ENCODE measurements at regions not wholly inside any gene's neighbourhood (a gene's known extent, or its start where the extent isn't known, plus 50 kb on each side); places are given as distances from the start of the nearest gene placed in this dataset.
"Not testable (repeated sequence)": the region's sequence is repeated elsewhere in the genome, so short reads cannot be mapped to it uniquely, and the experiment has no call there.

DNA sequence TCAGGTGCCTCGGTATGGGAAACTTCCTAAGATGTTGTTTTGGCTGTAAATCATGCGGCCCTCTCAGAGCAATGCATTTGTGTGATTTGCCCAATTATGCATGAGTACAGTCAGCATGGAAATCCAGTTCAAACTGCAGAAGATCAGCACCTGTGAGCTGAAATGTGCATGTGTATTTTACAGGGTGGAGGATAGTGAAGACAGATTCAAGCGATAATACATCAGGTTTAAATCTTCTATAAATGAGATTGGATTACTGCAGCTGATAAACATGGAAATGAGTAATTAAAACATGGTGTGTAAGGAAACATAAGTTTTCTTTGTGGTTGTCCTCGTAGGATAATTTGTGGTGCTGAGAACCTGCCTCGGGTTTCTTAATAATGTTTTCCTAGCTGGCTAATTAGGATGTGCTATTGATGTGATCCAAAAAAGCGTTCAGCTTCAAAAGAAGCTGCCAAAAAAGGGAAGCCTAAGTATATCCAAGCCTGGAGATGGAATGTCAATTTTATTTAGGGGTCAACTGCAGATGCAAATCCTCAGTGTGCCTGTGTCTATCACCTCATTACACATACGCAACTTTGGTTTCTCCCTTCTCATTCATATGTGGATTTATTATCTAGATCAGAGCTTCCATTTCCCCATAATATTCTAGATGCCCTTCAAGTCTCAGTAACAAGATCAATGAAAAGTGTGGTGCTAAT is 117.1 kb upstream of the CCDC28A start:
- no peak for DNase-seq (ENCODE audit: low spot score)

DNA sequence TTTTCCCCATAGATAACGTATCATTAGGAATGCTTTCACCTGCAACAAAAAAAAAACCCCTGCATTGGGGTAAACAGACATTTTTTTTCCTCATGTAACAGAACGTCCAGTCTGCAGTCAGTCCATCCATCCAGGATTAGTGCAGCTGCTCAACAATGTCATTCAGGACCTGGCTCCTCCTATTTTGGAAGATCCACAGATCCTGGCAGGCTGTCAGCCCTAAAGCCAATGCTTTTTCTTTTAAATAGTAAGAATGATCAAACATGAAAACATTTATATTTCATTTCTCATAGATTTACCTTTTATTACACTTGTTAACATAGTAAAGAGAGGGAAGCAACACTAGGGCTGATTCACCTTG is 116.5 kb upstream of the CCDC28A start:
- no peak for DNase-seq (ENCODE audit: low spot score)

DNA sequence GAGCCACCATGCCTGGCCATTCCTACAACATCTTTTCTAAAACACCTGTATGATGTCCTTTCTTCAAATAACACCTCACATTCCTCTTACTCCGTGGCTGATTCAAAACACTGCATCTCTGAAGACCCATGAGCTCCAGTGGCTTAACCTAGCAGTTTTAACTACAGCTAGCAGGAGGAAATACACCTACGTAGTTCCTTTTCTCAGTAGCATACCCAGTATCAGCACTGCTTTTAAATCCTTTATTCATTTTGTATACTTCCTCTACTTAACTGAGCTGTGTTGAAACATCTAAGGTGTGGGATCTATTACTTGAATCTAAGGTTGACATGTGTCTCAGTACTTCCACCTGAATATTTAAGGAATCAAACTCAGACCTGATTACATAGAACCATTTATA is 113.6 kb upstream of the CCDC28A start:
- no peak for DNase-seq (ENCODE audit: low spot score)

DNA sequence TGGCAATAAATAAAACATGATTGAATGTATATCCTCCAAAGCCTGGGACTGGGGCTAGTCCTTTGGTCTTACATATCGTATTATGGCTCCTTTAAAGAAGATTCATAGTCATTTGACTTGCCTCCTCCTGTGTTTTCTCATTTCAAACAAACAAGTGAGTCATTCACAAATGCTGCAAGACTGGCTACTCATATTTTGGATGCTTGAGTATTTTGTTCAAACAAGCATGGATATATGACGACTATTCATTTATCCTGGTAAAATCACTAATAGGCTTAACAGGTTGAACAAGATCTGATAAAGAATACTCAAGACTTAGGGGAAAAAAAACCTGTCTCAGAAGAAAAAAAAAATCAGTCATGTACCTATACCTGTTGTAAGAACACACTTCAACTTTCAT is 111.1 kb upstream of the CCDC28A start:
- no peak for DNase-seq (ENCODE audit: low spot score)

DNA sequence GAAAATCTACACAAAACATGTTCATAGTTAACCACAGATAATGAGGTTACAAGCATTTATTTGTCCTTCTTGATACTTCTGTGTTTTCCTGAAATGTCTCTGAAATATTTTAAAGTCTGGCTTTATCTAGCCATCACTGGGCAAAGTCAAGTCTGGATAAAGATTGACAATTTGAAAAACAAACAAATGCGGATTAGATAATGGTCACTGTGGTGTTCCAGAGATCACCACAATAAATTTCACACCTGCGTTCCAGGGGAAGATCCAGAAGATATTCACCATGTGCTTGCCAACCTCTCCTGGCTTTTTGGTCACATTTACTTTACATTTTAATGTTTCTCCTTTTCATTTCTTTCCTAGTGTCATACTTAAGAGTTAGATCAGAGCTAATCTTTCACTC is 109.7 kb upstream of the CCDC28A start:
- DNase-seq (ENCODE audit: low spot score), result no peak

DNA sequence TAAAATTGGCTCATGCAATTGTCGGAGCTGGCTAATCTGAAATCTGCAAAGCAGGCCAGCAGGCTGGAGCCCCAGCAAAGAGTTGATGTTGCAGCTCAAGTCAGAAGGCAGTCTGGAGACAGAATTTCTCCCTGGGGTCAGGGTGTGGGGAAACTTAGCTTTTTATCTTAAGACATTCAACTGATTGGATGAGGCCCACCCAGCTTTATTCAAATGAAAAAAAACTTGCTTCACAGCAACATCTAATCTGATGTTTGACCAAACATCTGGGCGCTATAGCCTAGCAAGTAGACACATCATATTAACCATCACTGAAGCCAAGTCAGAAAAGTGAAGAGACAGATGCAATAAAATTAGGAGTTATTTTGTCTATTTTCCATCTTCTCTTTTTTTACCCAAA is 108.8 kb upstream of the CCDC28A start:
- no peak for DNase-seq (ENCODE audit: low spot score)

DNA sequence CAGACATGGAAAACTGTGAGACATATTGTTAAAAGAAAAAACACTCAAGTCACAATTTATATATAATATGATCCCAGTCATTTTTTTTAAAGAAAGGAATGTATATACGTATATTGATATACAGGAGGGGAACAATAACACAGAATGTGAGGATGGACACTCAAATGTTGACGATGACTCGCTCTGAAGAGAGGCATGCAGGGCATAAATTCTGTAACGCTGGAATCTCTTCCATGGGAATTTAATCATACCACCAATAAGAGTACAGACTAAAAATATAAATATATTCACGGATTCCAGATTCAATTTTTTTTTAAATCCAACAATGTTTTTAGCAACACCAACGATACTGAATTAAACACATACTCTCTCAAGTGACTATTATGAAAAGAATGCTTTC is 106.9 kb upstream of the CCDC28A start:
- DNase-seq (ENCODE audit: low spot score), result no peak

DNA sequence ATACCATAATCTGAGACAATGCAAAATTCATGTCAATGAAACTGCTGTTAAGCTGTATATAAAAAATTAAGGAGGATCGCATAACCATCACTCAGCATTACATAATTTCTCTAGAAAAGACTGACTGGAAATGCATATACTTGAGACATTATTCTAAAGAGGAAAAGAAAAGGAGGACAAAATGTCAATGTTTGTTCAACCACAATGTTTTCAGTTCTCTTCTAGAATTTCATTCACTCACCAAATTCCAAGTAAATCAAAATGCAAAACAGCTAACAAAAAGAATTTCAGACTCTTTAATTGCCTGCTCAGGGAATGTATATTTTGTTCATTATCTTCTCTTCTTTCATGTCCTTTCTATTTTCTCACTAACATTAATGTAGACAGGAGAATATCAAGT is 106.2 kb upstream of the CCDC28A start:
- no peak for DNase-seq (ENCODE audit: low spot score)

DNA sequence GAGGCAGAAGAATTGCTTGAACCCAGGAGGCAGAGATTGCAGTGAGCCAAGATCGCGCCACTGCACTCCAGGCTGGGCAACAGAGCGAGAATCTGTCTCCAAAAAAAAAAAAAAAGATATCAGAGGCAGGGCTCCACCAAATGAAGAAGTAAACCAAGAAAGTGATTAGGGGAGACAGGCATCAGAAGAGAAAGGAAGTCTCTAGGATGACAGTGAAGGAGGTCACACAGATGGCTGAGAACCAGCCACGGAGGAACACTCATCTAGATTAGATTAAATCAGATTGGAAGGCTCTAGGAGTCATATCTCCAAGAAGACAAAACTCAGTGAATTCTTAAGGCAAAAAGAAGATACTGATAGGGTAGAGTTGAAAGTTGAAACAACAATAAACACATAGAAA is 102.2 kb upstream of the CCDC28A start:
- DNase-seq (ENCODE audit: low spot score), result no peak

DNA sequence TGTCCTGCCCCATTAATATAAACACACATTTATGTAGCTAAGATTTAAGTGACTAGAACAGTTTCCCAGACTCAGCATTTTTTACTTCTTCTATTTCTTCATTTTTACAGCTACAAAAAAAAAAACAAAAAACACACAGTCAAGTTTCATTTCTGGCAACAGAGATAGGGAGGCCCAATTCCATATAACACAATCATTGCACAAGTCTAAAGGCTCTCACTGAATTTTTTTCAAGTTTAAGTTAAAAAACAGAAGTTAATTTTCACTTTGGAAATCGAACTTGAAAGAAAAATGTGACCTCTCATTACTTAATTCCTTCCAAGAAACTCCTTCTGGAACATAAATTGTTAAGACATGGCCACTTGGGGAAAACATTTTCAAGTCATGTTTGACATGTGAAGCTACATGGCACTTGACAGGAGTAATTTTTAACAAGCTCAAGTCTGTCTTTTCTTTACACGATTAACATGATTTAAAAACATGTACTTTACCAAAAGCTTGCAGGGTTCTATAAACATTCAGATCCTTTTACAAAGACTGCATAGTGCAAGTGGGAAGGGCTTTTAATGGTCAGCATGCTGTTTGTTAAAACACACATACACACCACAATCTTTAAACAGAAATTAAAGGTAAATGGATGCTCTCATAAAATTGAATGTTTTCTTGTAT is 100.1 kb upstream of the CCDC28A start:
- DNase-seq (ENCODE audit: low spot score), result no peak

DNA sequence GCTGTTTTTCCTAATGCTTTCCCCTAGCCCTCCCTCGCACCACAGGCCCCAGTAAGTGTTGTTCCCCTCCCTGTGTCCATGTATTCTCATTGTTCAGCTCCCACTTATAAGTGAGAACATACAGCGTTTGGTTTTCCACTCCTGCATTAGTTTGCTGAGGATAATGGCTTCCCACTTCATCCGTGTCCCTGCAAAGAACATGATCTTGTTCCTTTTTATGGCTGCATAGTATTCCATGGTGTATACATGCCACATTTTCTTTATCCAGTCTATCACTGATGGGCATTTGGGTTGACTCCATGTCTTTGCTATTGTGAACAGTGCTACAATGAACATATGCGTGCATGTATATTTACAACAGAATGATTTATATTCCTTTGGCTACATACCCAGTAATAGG is 99.1 kb upstream of the CCDC28A start:
- not testable (repeated sequence) for DNase-seq (ENCODE audit: low spot score)

DNA sequence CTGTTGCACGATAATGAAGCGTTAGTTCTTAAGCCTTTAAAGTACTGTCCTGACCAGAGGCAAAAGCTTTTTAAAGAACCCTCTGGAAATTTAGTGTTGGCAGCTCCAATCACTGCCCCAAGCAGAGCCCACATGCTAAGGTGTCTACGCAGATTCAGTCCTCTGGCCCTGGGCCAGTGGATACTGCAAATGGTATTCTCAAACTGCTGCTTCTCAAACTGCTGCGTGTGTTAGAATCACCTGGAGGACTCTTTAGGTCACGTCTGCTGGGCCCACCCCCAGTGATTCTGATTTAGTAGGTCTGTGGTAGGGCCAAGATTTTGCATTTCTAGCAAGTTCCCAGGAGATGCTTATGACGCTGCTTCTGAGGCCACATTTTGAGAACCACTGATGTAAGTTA is 96.0 kb upstream of the CCDC28A start:
- DNase-seq (ENCODE audit: low spot score), result no peak

DNA sequence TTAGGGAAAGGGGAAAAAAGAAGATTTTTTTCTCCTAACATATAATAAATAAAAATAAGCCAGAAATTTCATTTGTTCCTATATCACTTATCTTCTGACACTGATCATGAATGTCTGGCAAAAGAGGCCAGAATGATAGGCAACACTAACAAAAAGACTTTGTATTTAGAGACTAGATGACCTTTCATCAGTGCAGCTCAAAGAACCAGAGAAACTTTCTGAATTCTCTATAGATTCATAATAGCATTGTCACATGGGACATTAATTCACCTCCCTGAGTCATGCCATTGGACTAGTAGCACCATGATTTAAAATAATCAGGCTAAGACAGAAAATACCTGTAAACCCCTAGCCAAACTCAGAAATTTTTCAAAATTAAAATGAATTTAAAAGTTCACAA is 95.4 kb upstream of the CCDC28A start:
- no peak for DNase-seq (ENCODE audit: low spot score)

DNA sequence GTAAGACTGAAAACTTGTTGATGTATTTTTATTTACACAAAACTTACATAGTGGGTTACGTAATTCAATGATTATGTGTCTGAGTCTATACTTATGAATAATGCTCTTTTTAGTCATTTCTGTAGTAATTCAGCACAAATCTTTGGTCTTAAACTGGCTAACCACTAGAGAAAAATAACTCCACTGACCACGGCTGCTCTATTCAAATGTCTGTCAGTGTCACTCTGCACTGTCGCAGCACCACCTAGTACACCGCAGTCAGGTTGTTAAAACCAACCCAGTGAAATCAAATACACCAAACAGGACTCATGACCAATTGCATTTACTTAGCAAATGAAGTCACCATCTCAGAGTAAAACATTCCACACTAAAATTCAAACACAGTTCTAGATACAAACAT is 93.5 kb upstream of the CCDC28A start:
- no peak for DNase-seq (ENCODE audit: low spot score)

DNA sequence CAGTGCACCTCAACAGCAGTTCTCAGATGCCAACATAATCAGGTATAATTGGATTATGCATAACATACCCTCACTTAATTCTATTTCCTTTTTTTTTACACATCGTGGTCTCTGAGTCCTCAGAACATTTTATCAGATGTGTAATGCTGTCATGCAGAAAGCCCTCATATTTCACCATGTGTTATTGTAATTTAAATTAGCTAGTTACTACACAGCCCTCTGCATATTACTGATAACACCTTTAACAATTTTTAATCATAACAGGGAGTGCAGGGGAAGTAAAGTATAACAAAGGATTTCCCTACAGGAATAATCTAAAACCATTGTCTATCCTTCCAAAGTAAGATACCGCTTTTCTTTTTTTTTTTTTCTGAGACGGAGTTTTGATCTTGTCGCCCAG is 91.9 kb upstream of the CCDC28A start:
- DNase-seq (ENCODE audit: low spot score), result no peak

DNA sequence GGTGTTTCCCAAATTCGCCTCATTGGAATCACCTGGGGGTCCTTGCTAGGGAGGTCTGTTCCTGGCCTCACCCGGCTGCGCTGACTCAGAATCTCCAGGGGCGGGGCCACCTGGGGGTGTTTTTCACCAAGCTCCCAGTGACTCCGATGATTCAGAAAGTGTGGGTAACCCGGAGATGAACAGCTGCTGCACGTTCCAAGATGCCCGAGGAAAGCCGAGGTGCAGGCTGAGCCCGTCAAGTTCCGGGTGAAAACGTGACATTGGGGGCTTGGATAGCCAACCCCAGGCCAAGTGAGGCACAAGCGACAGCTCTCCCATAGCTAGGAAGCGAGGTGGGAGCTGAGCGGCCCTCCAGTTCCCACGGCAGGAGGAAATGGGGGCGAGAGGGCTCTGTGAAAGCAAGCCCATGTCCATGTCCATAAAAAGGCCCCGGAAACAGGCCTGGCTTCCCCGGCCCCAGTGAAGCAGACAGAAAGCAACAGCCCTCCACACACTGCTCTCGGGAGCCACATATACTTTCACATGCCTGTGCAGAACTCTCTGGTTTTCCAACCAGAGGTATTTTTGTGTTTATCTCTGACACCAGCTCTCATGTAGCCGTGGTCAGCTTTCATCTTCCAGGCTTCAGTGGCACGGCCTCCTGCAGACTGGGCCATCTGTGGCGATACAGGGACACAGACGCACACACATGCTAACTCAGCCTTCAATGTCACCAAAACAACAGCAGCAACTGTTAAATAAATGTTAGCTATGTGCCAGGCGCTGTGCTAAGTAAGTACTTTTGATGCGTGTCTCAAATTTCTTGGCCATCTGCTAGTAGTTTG is 90.7 kb upstream of the CCDC28A start:
- no peak for DNase-seq (ENCODE audit: low spot score)

DNA sequence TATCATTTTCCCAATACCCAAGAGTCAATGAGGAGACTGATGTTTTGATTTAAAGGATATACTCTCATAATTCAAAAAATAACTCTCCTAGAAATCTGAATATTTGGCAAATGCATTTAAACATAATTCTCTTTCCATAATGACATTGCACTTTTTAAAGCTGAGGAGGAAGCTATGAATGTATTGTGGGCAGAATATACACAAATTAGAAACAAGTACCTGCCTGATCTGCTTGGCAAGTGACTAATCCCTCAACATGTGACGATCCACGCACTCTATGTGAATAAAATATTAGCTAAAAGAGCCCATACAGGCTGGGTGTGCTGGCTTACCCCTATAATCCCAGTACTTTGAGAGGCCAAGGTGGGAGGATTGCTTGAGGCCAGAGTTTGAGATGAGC is 88.3 kb upstream of the CCDC28A start:
- no peak for DNase-seq (ENCODE audit: low spot score)

DNA sequence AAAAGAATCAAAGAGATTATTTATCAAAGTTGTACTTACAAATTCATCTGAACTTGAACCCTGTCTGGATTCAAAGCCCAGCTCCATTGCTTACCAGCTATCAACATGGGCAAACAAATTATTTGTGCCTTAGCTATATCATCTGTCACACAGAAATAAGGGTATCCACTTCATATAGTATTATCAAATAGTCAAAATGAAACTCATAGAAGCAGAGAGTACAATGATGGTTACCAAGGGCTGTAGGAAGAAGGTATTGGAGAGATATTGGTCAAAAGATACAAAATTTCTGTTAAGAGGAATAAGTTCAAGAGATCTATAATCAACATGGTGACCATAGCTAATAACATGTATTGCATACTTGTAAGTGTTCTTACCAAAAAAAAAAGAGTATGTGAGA is 87.8 kb upstream of the CCDC28A start:
- DNase-seq (ENCODE audit: low spot score), result no peak

DNA sequence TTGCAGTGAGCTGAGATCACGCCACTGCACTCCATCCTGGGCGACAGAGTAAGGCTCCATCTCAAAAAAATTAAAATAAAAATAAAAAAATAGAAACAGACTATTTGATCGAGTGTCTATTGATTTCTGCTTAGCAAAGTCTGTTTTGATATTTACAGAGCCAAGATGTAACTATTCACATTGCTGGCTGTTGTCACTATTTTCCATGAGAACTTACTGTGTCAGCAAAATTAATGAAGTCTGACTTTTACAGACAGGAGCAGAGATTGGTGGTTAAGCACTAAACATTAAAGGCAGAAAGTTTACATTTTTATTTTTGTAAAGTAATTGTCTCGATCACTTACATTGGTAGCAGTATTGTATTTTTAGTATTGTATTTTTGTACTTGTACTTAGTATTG is 85.0 kb upstream of the CCDC28A start:
- DNase-seq (ENCODE audit: low spot score), result no peak

DNA sequence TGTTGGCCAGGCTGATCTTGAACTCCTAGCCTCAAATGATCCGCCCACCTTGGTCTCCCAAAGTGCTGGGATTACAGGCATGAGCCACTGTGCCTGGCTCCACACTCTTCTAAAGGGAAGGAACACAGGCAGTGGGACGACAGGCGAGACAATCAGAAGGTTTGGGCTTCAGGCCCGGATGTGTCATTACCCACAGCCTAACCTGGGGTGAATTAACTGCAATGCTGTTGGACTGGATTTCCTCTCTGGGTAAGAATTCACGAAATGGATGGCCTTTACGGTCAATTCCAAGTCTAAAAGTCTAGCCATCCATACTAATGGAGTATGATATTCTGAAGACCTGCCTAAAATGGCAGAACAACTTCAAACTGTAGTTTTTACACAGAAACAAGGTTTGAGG is 83.7 kb upstream of the CCDC28A start:
- DNase-seq (ENCODE audit: low spot score), result no peak

DNA sequence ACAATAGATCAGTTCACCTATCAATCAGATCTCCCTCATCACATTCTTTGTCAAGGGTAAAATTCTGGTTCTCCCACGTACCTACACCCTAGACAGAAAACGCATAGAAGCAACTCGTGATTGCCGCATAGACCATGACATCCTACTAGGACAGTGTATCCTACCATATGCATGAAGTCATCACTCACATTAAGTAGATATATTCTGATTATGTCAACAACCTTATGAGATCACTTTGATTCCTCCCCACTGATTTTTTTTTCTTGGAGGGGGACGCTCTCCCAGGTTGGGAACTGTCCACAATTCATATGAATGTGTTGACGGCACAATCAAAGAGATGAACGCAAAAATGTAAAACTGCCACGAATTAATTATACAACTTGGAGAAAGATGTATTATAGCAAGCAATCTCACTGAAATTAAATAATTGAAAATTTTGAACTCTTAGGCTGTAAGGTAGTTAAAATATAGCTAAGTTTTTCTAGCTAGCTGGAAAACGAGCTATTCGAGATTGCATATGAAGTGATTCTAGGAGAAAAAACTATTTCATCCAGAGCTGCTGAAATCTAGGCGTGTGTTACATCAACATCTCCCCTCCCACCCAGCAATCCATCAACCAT is 82.5 kb upstream of the CCDC28A start:
- no peak for DNase-seq (ENCODE audit: low spot score)

DNA sequence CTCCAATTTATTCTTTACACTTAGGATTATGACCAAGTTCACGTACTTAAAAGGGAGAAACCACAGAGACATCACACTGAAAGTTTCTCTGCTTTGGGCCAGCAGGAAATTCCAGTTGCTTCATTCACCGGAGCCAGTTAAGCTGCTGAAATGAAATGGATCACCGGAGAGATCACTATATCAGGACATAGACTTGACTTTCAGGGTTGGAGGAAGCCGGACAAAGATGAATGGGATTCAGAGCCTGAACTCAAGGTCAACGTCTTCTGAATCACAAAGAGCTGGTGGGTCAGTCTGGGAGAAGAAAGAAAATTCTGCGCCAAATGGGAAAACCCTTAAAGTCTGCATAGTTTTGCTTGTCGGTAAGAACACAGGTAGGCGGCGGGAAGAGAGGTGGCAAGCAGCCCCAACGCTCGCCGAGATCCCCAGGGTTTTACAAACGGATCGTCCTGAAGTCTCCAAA is 81.9 kb upstream of the CCDC28A start:
- DNase-seq (ENCODE audit: low spot score), result peak; percentile 2

Data from NAMALWA (cell line).